Fibroblast of lung (primary cell): ENCODE measurements at regions not wholly inside any gene's neighbourhood (a gene's known extent, or its start where the extent isn't known, plus 50 kb on each side); places are given as distances from the start of the nearest gene placed in this dataset.

Experiments
- CTCF ChIP-seq, 2 donors: IDR thresholded peaks in 1 of 2; conservative IDR thresholded peaks in 1 of 2; 1 replicate in 1 of 2; 2 replicates in 1 of 2; pipeline ENCODE4 v1.5.1; 2011 to 2012; ENCODE audit warnings: low read length in 2 of 2, control low read depth in 1 of 2, inconsistent platforms in 1 of 2, low read depth in 1 of 2, mild to moderate bottlenecking in 1 of 2
- EZH2 ChIP-seq: IDR thresholded peaks from 2 replicates; pipeline ENCODE4 v1.5.1; 2012; ENCODE audit warnings: low read length, control low read depth, mild to moderate bottlenecking; ENCODE audit errors: missing control alignments

GRCh38 chr9:23123048-23123632 lies 676.5 kb downstream of the DMRTA1 start:
- TF ChIP-seq CTCF (conservative IDR thresholded peaks at IDR 0.05 in 1 of 2, IDR thresholded peaks at IDR 0.05 in 1 of 2; ENCODE audit: low read depth in 1 of 2, low read length in 2 of 2) (peak; percentile 43 to 69), EZH2 (no peak)
